CD4-positive, alpha-beta T cell treated with Interleukin-1 beta for 1 hour (primary cell): ENCODE measurements at regions not wholly inside any gene's neighbourhood (a gene's known extent, or its start where the extent isn't known, plus 50 kb on each side); places are given as distances from the start of the nearest gene placed in this dataset.
"Not testable (repeated sequence)": the region's sequence is repeated elsewhere in the genome, so short reads cannot be mapped to it uniquely, and the experiment has no call there.

Experiments used
- DNase-seq, 2 donors: peaks; one replicate each; pipeline ENCODE4 v3.0.0-alpha.2; 2020 to 2022

- no peak for DNase-seq
Measured at GRCh38 chr13:80551650-80552497, 210.9 kb upstream of the SPRY2 start.

GRCh38 chr13:80550971-80551441 is 210.1 kb upstream of the SPRY2 start:
- no peak for DNase-seq

GRCh38 chr13:80548915-80549314 is 208.0 kb upstream of the SPRY2 start:
- DNase-seq = no peak

GRCh38 chr13:80547885-80548825 is 207.2 kb upstream of the SPRY2 start:
- no peak for DNase-seq

- DNase-seq = no peak
Measured at GRCh38 chr13:80547341-80547740, 206.4 kb upstream of the SPRY2 start.

GRCh38 chr13:80533175-80533574 is 192.2 kb upstream of the SPRY2 start:
- DNase-seq = no peak

- no peak for DNase-seq
Measured at GRCh38 chr13:80530902-80531301, 190.0 kb upstream of the SPRY2 start.

- DNase-seq = no peak
Measured at GRCh38 chr13:80530191-80530590, 189.3 kb upstream of the SPRY2 start.

GRCh38 chr13:80529734-80530133 is 188.8 kb upstream of the SPRY2 start:
- no peak for DNase-seq

- DNase-seq = no peak
Measured at GRCh38 chr13:80528733-80529132, 187.8 kb upstream of the SPRY2 start.

- DNase-seq = no peak
Measured at GRCh38 chr13:80527400-80527799, 186.5 kb upstream of the SPRY2 start.

GRCh38 chr13:80524447-80525215 is 183.7 kb upstream of the SPRY2 start:
- DNase-seq = no peak

- no peak for DNase-seq
Measured at GRCh38 chr13:80523134-80523533, 182.2 kb upstream of the SPRY2 start.

- DNase-seq = not testable (repeated sequence)
Measured at GRCh38 chr13:80522463-80522862, 181.5 kb upstream of the SPRY2 start.

GRCh38 chr13:80516818-80517348 is 176.0 kb upstream of the SPRY2 start:
- no peak for DNase-seq

GRCh38 chr13:80515296-80515695 is 174.4 kb upstream of the SPRY2 start:
- no peak for DNase-seq

GRCh38 chr13:80513196-80513595 is 172.3 kb upstream of the SPRY2 start:
- DNase-seq = no peak

GRCh38 chr13:80510686-80511085 is 169.8 kb upstream of the SPRY2 start:
- no peak for DNase-seq

- DNase-seq = no peak
Measured at GRCh38 chr13:80509264-80509663, 168.3 kb upstream of the SPRY2 start.

- DNase-seq = no peak
Measured at GRCh38 chr13:80508031-80508430, 167.1 kb upstream of the SPRY2 start.

GRCh38 chr13:80504453-80504852 is 163.5 kb upstream of the SPRY2 start:
- no peak for DNase-seq

- DNase-seq = no peak
Measured at GRCh38 chr13:80502359-80502758, 161.4 kb upstream of the SPRY2 start.

GRCh38 chr13:80501556-80501955 is 160.6 kb upstream of the SPRY2 start:
- no peak for DNase-seq
